Kidney epithelial cell (primary cell): ENCODE measurements at regions not wholly inside any gene's neighbourhood (a gene's known extent, or its start where the extent isn't known, plus 50 kb on each side); places are given as distances from the start of the nearest gene placed in this dataset.

Source experiments
- DNase-seq: peaks from one replicate; pipeline ENCODE4 v3.0.0-alpha.2; 2010; ENCODE audit warnings: low read depth
- H3K27me3 ChIP-seq: 2 replicates; pipeline ENCODE4 v1.6.0; 2011; ENCODE audit warnings: low read length; ENCODE audit not compliant: control insufficient read depth, insufficient read depth
- H3K36me3 ChIP-seq: 2 replicates; pipeline ENCODE4 v1.5.1; 2011; ENCODE audit warnings: low read length; ENCODE audit not compliant: control insufficient read depth, insufficient read depth
- H3K4me3 ChIP-seq: 2 replicates; pipeline ENCODE4 v1.5.1; 2011; ENCODE audit warnings: low read depth, mild to moderate bottlenecking, control low read depth, low read length
- CTCF ChIP-seq: IDR thresholded peaks from 2 replicates; pipeline ENCODE4 v1.5.1; 2011; ENCODE audit warnings: mild to moderate bottlenecking, moderate library complexity, low read length, control low read depth, inconsistent platforms; ENCODE audit not compliant: insufficient read depth, poor library complexity, severe bottlenecking

GRCh38 chr6:139920027-139920775 is 545.8 kb upstream of the CITED2 start:
- DNase-seq = no peak
- H3K36me3 ChIP-seq = no peaks in the 10 kb centered on the region
- no peak overlapping the region for H3K4me3 ChIP-seq
- no peak for TF ChIP-seq CTCF
- no peaks in the 10 kb centered on the region for H3K27me3 ChIP-seq

GRCh38 chr6:139919107-139920026 is 544.9 kb upstream of the CITED2 start:
- TF ChIP-seq CTCF = no peak
- no peaks in the 10 kb centered on the region for H3K36me3 ChIP-seq
- no peak for DNase-seq
- H3K4me3 ChIP-seq = no peak overlapping the region
- H3K27me3 ChIP-seq = no peaks in the 10 kb centered on the region

GRCh38 chr6:139917951-139918630 is 543.6 kb upstream of the CITED2 start:
- H3K36me3 ChIP-seq = no peaks in the 10 kb centered on the region
- DNase-seq = no peak
- no peak for TF ChIP-seq CTCF
- no peak overlapping the region for H3K4me3 ChIP-seq
- H3K27me3 ChIP-seq = no peaks in the 10 kb centered on the region

- Histone ChIP-seq H3K36me3 (no peaks in the 10 kb centered on the region), H3K4me3 (no peak overlapping the region), H3K27me3 (no peaks in the 10 kb centered on the region)
- no peak for DNase-seq
- no peak for TF ChIP-seq CTCF
These were observed 540.5 kb upstream of the CITED2 start for GRCh38 chr6:139914910-139915309.

GRCh38 chr6:139912735-139913400 is 538.4 kb upstream of the CITED2 start:
- Histone ChIP-seq H3K36me3 (no peaks in the 10 kb centered on the region), H3K4me3 (no peak overlapping the region), H3K27me3 (no peaks in the 10 kb centered on the region)
- TF ChIP-seq CTCF = no peak
- DNase-seq = no peak
